ENCODE measurements at regions not wholly inside any gene's neighbourhood (a gene's known extent, or its start where the extent isn't known, plus 50 kb on each side); places are given as distances from the start of the nearest gene placed in this dataset.

- Mint-ChIP-seq H3K27ac (no peak overlapping the region), H3K9me3 (no peaks in the 10 kb centered on the region), H3K4me1 (no peaks in the 10 kb centered on the region), H3K4me3 (no peak overlapping the region), H3K36me3 (ENCODE audit: insufficient read depth in 1 of 3, low read depth in 3 of 3) (no peaks in the 10 kb centered on the region), H3K27me3 (ENCODE audit: low read depth) (no peaks in the 10 kb centered on the region)
- Histone ChIP-seq H2AFZ (ENCODE audit: low read length) (no peak overlapping the region), H2BK120ac (ENCODE audit: low read depth, low read length, poor library complexity, severe bottlenecking) (no peak overlapping the region), H3K4ac (ENCODE audit: low read depth, low read length) (no peak overlapping the region), H2BK12ac (ENCODE audit: insufficient read length, low read depth, low read length) (no peak overlapping the region), H2AK5ac (ENCODE audit: insufficient read length, low read length) (no peak overlapping the region), H3K9me3 (ENCODE audit: control insufficient read depth, low read depth, low read length) (no peaks in the 10 kb centered on the region), H2BK15ac (ENCODE audit: low read depth, low read length) (no peak overlapping the region), H3K56ac (ENCODE audit: insufficient read length, low read depth, low read length) (no peak overlapping the region), H4K8ac (replicated peaks; ENCODE audit: insufficient read length, low read depth, low read length) (no peak overlapping the region), H3K79me1 (ENCODE audit: insufficient read depth, low read depth, low read length, poor library complexity, severe bottlenecking) (no peaks in the 10 kb centered on the region), H4K5ac (ENCODE audit: insufficient read length, low read depth, low read length) (no peak overlapping the region), H3K27ac (ENCODE audit: insufficient read length, low read depth, low read length) (no peak overlapping the region), H3T11ph (ENCODE audit: low read length) (no peak overlapping the region), H3K23me2 (ENCODE audit: insufficient read length, low read depth, low read length, poor library complexity, severe bottlenecking) (no peaks in the 10 kb centered on the region), H3K79me2 (ENCODE audit: insufficient read depth, low read length) (no peaks in the 10 kb centered on the region), H2BK5ac (ENCODE audit: insufficient read length, low read length) (no peak overlapping the region), H3K4me2 (ENCODE audit: insufficient read depth, insufficient read length, low read length) (no peak overlapping the region), H3K4me1 (ENCODE audit: insufficient read depth, low read length) (no peaks in the 10 kb centered on the region), H3K9ac (ENCODE audit: extremely low read depth, insufficient read length, low read length) (no peak overlapping the region), H3K18ac (ENCODE audit: insufficient read length, low read depth, low read length) (no peak overlapping the region), H2BK20ac (ENCODE audit: low read depth, low read length, poor library complexity, severe bottlenecking) (no peak overlapping the region), H3K27me3 (ENCODE audit: insufficient read depth, low read length) (no peaks in the 10 kb centered on the region), H3K23ac (ENCODE audit: insufficient read length, low read depth, low read length) (no peak overlapping the region), H3K14ac (ENCODE audit: insufficient read depth, low read length) (no peak overlapping the region), H4K20me1 (ENCODE audit: control insufficient read depth, insufficient read depth, insufficient read length) (no peaks in the 10 kb centered on the region), H4K91ac (ENCODE audit: insufficient read length, low read depth, low read length) (no peak overlapping the region)
- TF ChIP-seq CTCF (conservative IDR thresholded peaks at IDR 0.05): no peak
- no CpG with 5 or more reads among the region's 5 CpGs for WGBS (ENCODE audit: extremely low coverage, insufficient read length, low lambda C conversion rate)
- no peak for DNase-seq
Measured at GRCh38 chr6:95867205-95867604, 148.6 kb upstream of the FUT9 start.
